ENCODE measurements at regions not wholly inside any gene's neighbourhood (a gene's known extent, or its start where the extent isn't known, plus 50 kb on each side); places are given as distances from the start of the nearest gene placed in this dataset.

DNA sequence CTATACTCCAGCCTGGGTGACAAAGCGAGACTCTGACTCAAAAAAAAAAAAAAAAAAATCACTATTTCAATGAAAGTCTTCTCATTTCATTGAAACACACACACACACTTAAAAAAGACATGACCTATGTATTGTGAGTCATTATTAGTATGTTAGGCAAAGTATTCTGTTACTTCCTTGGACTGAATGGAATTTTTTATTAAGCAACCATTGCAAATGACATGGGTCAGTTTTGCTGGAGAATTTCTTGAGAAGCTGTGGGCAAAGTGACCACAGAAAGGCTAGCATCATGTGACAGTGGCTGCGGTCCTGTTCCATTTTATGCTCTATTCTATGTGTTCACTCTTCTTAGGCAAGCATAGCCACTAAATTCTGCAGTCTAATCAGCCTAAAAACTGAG is 695.7 kb downstream of the TDRD15 start:
- ChIA-PET CTCF (no interaction called here), POLR2A (no interaction called here)
- no peak for DNase-seq (ENCODE audit: low read depth, low spot score)
- TF ChIP-seq, protein P1, sequence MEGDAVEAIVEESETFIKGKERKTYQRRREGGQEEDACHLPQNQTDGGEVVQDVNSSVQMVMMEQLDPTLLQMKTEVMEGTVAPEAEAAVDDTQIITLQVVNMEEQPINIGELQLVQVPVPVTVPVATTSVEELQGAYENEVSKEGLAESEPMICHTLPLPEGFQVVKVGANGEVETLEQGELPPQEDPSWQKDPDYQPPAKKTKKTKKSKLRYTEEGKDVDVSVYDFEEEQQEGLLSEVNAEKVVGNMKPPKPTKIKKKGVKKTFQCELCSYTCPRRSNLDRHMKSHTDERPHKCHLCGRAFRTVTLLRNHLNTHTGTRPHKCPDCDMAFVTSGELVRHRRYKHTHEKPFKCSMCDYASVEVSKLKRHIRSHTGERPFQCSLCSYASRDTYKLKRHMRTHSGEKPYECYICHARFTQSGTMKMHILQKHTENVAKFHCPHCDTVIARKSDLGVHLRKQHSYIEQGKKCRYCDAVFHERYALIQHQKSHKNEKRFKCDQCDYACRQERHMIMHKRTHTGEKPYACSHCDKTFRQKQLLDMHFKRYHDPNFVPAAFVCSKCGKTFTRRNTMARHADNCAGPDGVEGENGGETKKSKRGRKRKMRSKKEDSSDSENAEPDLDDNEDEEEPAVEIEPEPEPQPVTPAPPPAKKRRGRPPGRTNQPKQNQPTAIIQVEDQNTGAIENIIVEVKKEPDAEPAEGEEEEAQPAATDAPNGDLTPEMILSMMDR (IDR thresholded peaks at IDR 0.05; ENCODE audit: insufficient read depth, low read length, missing control alignments) = no peak
- H3K4me3 ChIP-seq (ENCODE audit: low read depth, low read length) = no peak overlapping the region

DNA sequence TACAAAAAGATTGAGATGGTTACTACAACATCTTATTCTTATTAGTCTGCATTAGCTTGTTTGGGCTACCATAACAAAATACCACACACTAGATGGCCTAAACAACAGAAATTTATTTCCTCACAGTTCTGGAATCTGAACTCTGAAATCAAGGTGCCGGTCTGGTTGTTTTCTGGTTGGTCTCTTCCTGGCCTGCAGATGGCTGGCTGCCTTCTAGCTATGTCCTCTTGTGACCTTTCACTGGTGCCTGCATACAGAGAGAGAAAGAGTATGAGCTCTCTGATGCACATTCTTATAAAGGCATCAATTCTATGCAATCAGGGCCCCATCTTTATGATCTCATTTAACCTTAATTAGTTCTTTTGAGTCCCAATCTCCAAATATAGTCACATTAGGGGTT is 696.5 kb downstream of the TDRD15 start:
- TF ChIP-seq, protein P1 (IDR thresholded peaks at IDR 0.05; ENCODE audit: insufficient read depth, low read length, missing control alignments) = no peak
- CTCF ChIA-PET = no interaction called here
- POLR2A ChIA-PET = no interaction called here
- no peak overlapping the region for H3K4me3 ChIP-seq (ENCODE audit: low read depth, low read length)
- DNase-seq (ENCODE audit: low read depth, low spot score) = no peak

DNA sequence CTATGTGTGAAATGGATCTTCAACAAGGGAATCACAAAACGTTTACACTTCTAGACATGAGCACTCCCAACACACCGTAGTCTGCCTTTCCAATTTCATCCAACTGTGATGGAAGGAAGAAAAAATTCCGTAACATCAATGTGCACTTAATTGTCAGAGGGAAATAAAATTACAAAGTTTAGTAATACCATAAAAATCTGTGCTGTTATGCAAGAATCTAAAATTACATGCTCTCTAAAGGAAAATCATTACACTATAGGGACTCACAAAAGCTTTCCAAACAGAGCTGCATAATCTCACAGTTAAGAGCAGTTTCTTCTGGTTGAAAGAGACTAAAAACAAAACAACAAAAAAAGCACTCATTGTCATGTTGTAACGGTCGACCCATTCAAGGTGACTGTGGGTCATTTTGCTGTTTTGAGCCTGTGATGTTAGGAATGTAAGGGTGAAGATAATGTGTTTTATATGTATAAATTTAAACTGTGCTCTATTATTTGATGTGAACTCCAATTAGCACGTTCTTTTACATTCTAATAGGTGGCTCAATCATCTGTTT is 698.0 kb downstream of the TDRD15 start:
- POLR2A ChIA-PET = no interaction called here
- DNase-seq (ENCODE audit: low read depth, low spot score) = no peak
- CTCF ChIA-PET = no interaction called here
- H3K4me3 ChIP-seq (ENCODE audit: low read depth, low read length) = no peak overlapping the region
- TF ChIP-seq, protein P1 (IDR thresholded peaks at IDR 0.05; ENCODE audit: insufficient read depth, low read length, missing control alignments) = no peak

DNA sequence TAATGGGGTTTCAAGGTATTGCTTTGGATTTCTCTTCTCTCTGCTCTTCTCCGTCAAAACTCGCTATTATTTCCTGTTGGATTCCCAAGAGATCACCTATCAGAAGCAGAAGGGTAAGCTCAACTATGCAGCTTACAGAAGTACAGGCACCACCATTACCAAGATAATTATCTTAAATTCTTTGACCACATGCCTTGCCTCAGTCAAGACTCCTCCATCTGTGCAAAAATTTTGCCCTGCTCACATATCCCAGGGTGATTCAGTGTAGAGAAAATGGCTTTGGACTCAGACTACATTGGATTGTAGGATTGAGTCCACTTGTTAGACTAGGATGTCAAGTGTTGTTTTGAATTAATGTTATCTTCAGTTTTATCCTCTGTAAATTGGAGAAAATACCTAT is 698.7 kb downstream of the TDRD15 start:
- ChIA-PET CTCF (no interaction called here), POLR2A (no interaction called here)
- H3K4me3 ChIP-seq (ENCODE audit: low read depth, low read length) = no peak overlapping the region
- TF ChIP-seq, protein P1 (IDR thresholded peaks at IDR 0.05; ENCODE audit: insufficient read depth, low read length, missing control alignments) = no peak
- DNase-seq (ENCODE audit: low read depth, low spot score) = no peak

DNA sequence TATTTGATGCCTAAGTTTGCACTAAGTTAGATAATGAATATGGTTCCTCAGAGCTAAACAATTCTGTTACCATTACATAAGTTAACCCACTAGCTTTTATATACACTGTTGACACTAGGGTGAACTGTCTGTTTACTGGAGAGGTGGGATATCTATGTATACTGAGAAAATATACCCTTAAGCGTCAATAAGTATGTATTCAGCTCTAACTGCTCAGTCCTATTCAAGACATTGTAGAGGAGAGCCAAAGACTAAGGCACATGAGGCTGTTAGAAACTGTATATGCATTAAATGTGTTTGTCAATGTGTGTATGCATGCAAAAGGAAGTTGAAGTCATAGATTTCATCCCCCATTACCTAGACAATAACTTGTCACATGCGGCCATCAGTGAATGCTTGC is 710.0 kb downstream of the TDRD15 start:
- no peak for DNase-seq (ENCODE audit: low read depth, low spot score)
- ChIA-PET CTCF (no interaction called here), POLR2A (no interaction called here)
- H3K4me3 ChIP-seq (ENCODE audit: low read depth, low read length) = no peak overlapping the region
- TF ChIP-seq, protein P1 (IDR thresholded peaks at IDR 0.05; ENCODE audit: insufficient read depth, low read length, missing control alignments) = no peak

DNA sequence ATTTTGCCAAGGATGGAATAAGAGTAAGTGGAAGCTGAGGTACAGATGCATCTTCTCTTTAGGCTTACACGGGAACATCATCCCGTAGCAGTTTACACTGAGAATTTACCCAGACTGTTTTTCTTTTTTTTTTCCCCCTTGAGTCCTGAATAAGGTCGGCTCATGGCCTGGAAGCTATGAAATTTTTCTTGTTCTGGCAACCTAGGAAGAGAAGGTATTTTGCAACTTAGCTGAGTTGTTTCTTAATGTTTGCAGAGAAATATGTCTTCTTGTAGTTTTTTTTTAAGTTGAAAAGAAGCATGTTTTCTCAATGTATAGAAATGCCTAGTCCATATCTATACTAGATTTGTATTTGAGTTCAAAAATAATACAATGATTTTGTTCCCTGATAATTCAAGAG is 712.5 kb downstream of the TDRD15 start:
- no peak for DNase-seq (ENCODE audit: low read depth, low spot score)
- no peak overlapping the region for H3K4me3 ChIP-seq (ENCODE audit: low read depth, low read length)
- POLR2A ChIA-PET = no interaction called here
- CTCF ChIA-PET = interaction anchor here (0.6 kb wide), 1 partner anchor 15 kb away, joined by 3 read pairs; no protein-coding TSS in a partner anchor
- TF ChIP-seq, protein P1 (IDR thresholded peaks at IDR 0.05; ENCODE audit: insufficient read depth, low read length, missing control alignments) = no peak

All from AG04449 (cell line).